ENCODE measurements at regions not wholly inside any gene's neighbourhood (a gene's known extent, or its start where the extent isn't known, plus 50 kb on each side); places are given as distances from the start of the nearest gene placed in this dataset.

GRCh38 chr9:116062206-116062550 lies 91.4 kb upstream of the PAPPA start:
- Mint-ChIP-seq H3K4me3 (no peak overlapping the region), H3K4me1 (no peaks in the 10 kb centered on the region), H3K9me3 (peaks cover 6% of the 10 kb centered on the region), H3K36me3 (ENCODE audit: low read depth) (no peaks in the 10 kb centered on the region), H3K27me3 (ENCODE audit: insufficient read depth) (peaks cover 70% of the 10 kb centered on the region), H3K27ac (no peak overlapping the region)
- Histone ChIP-seq H3K9ac (ENCODE audit: extremely low read depth, low read length, poor library complexity, severe bottlenecking) (no peak overlapping the region), H3K4me1 (ENCODE audit: control insufficient read depth, insufficient read depth, low read length) (no peaks in the 10 kb centered on the region), H3K9me3 (ENCODE audit: control insufficient read depth, low read length) (peaks cover 3% of the 10 kb centered on the region), H3K4me3 (ENCODE audit: low read length) (no peak overlapping the region), H3K27me3 (ENCODE audit: control insufficient read depth, insufficient read depth, low read length, poor library complexity, severe bottlenecking) (peaks cover 55% of the 10 kb centered on the region), H3K36me3 (ENCODE audit: control insufficient read depth, insufficient read depth, low read length) (no peaks in the 10 kb centered on the region), H3K27ac (ENCODE audit: low read depth, low read length) (no peak overlapping the region)
- DNase-seq: no peak
- WGBS, 2 experiments (ENCODE audit: insufficient coverage in 1 of 2, insufficient read length in 1 of 2): 98 to 100% methylated on average over 1 to 2 of the region's 2 CpGs
- no peak for TF ChIP-seq CTCF (conservative IDR thresholded peaks at IDR 0.05)

- H3K27ac Mint-ChIP-seq: no peak overlapping the region
- peaks cover 51% of the 10 kb centered on the region for H3K27me3 Mint-ChIP-seq (ENCODE audit: insufficient read depth)
- 88 to 100% methylated on average over 2 to 3 of the region's 3 CpGs for WGBS, 2 experiments (ENCODE audit: insufficient coverage in 1 of 2, insufficient read length in 1 of 2)
- no peaks in the 10 kb centered on the region for H3K36me3 Mint-ChIP-seq (ENCODE audit: low read depth)
- peaks cover 3% of the 10 kb centered on the region for H3K9me3 ChIP-seq (ENCODE audit: control insufficient read depth, low read length)
- H3K9me3 Mint-ChIP-seq: peaks cover 6% of the 10 kb centered on the region
- H3K36me3 ChIP-seq (ENCODE audit: control insufficient read depth, insufficient read depth, low read length): no peaks in the 10 kb centered on the region
- H3K4me1 ChIP-seq (ENCODE audit: control insufficient read depth, insufficient read depth, low read length): no peaks in the 10 kb centered on the region
- no peak overlapping the region for H3K4me3 Mint-ChIP-seq
- no peak overlapping the region for H3K27ac ChIP-seq (ENCODE audit: low read depth, low read length)
- H3K4me3 ChIP-seq (ENCODE audit: low read length): no peak overlapping the region
- no peak overlapping the region for H3K9ac ChIP-seq (ENCODE audit: extremely low read depth, low read length, poor library complexity, severe bottlenecking)
- TF ChIP-seq CTCF (conservative IDR thresholded peaks at IDR 0.05): no peak
- H3K27me3 ChIP-seq (ENCODE audit: control insufficient read depth, insufficient read depth, low read length, poor library complexity, severe bottlenecking): peaks cover 37% of the 10 kb centered on the region
- peaks cover 3% of the 10 kb centered on the region for H3K4me1 Mint-ChIP-seq
- DNase-seq: no peak
Measured at GRCh38 chr9:116064970-116065369, 88.6 kb upstream of the PAPPA start.

DNA sequence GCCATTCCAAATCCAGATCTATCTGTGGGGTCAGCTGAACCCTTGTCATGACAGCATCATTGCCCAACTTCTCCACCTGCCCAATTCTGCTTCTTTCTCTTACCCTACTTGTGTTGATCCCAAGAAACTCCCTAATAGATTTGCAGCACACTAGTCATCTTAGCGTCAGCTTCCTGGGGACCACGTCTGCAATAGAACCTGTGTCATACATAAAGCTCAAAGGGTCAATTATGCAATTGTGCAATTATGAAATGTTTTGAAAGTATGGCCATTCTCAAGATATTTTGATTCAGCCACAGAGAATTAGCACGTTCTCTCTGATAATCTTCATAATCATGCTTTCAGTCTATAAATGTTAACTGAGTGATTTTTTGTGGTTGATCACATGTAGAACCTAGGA lies 87.4 kb upstream of the PAPPA start:
- WGBS, 2 experiments (ENCODE audit: insufficient coverage in 1 of 2, insufficient read length in 1 of 2): 86 to 95% methylated on average over 3 of the region's 3 CpGs
- no peak for TF ChIP-seq CTCF (conservative IDR thresholded peaks at IDR 0.05)
- H3K9me3 Mint-ChIP-seq: peaks cover 5% of the 10 kb centered on the region
- peaks cover 3% of the 10 kb centered on the region for H3K4me1 Mint-ChIP-seq
- H3K27me3 Mint-ChIP-seq (ENCODE audit: insufficient read depth): peaks cover 43% of the 10 kb centered on the region
- Histone ChIP-seq H3K36me3 (ENCODE audit: control insufficient read depth, insufficient read depth, low read length) (no peaks in the 10 kb centered on the region), H3K9ac (ENCODE audit: extremely low read depth, low read length, poor library complexity, severe bottlenecking) (no peak overlapping the region), H3K27me3 (ENCODE audit: control insufficient read depth, insufficient read depth, low read length, poor library complexity, severe bottlenecking) (peaks cover 37% of the 10 kb centered on the region), H3K27ac (ENCODE audit: low read depth, low read length) (no peak overlapping the region), H3K4me1 (ENCODE audit: control insufficient read depth, insufficient read depth, low read length) (no peaks in the 10 kb centered on the region), H3K9me3 (ENCODE audit: control insufficient read depth, low read length) (no peaks in the 10 kb centered on the region), H3K4me3 (ENCODE audit: low read length) (no peak overlapping the region)
- no peak overlapping the region for H3K27ac Mint-ChIP-seq
- DNase-seq: no peak
- no peak overlapping the region for H3K4me3 Mint-ChIP-seq
- H3K36me3 Mint-ChIP-seq (ENCODE audit: low read depth): no peaks in the 10 kb centered on the region

Measured in endodermal cell (in vitro differentiated cells).